NT2/D1 (cell line): ENCODE measurements at regions not wholly inside any gene's neighbourhood (a gene's known extent, or its start where the extent isn't known, plus 50 kb on each side); places are given as distances from the start of the nearest gene placed in this dataset.

Experiments
- SUZ12 ChIP-seq: IDR thresholded peaks from 2 replicates; pipeline ENCODE4 v1.6.1; 2011; ENCODE audit not compliant: insufficient read length, insufficient read depth; ENCODE audit errors: extremely low read depth
- ZNF274 ChIP-seq: IDR thresholded peaks from 2 replicates; pipeline ENCODE4 v1.6.1; 2011; ENCODE audit warnings: mild to moderate bottlenecking, low read depth, low read length

DNA sequence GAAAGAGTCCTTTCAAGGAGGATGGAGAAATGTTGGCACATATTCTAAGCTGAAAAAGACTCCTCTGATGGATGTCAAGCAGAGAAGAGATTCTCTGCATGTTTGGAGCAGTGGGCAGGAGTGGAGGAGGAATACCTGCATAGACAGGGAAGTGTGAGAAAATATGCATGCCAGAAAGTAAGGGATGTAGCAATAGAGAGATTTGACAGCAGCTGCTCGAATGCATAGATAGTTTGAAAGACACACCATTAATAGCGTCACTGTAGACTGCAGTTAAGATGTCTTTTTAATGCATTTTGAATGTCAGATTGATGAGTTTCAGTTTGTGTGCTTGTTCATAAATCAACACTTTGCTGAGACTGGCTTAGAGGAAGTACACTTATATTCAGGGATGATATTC lies 169.9 kb upstream of the POT1 start:
- TF ChIP-seq SUZ12, result no peak
- TF ChIP-seq ZNF274, result no peak
